Lower lobe of right lung (tissue), 2 donors: ENCODE measurements at regions not wholly inside any gene's neighbourhood (a gene's known extent, or its start where the extent isn't known, plus 50 kb on each side); places are given as distances from the start of the nearest gene placed in this dataset.
"Not testable (repeated sequence)": the region's sequence is repeated elsewhere in the genome, so short reads cannot be mapped to it uniquely, and the experiment has no call there.

Experiments
- ATAC-seq, 2 donors: fragments of 200-7000 bp; cut with Tn5 transposase; one replicate each; pipeline ENCODE4 v1.9.1; 2020 to 2022; ENCODE audit warnings: mild to moderate bottlenecking in 2 of 2, moderate library complexity in 2 of 2
- DNase-seq: peaks from one replicate; pipeline ENCODE4 v3.0.0-alpha.2; 2020
- H3K27ac ChIP-seq: fragments of 200-600 bp; one replicate; pipeline ENCODE4 v1.8.0; 2022
- H3K27me3 ChIP-seq: fragments of 200-600 bp; one replicate; pipeline ENCODE4 v1.8.0; 2022; ENCODE audit warnings: low read depth
- H3K36me3 ChIP-seq: fragments of 200-600 bp; one replicate; pipeline ENCODE4 v1.8.0; 2022; ENCODE audit warnings: mild to moderate bottlenecking
- H3K4me1 ChIP-seq: fragments of 200-600 bp; one replicate; pipeline ENCODE4 v1.8.0; 2022
- H3K4me3 ChIP-seq: fragments of 200-600 bp; one replicate; pipeline ENCODE4 v1.8.0; 2022; ENCODE audit warnings: mild to moderate bottlenecking
- H3K9me3 ChIP-seq: fragments of 200-600 bp; one replicate; pipeline ENCODE4 v1.8.0; 2022
- intact Hi-C: fragments of 100-400 bp; cut with DNase I; formaldehyde crosslinking; loops from one replicate; pipeline ENCODE4 v1.11.0; 2022
- TF ChIP-seq, protein P1 (sequence below): fragments of 200-600 bp; IDR thresholded peaks from one replicate; pipeline ENCODE4 v1.8.0; 2022; ENCODE audit warnings: antibody characterized with exemption, mild to moderate bottlenecking
- donor health status: DM: no; HTN: yes; CAD: no; lungs with severe emphysema.

DNA sequence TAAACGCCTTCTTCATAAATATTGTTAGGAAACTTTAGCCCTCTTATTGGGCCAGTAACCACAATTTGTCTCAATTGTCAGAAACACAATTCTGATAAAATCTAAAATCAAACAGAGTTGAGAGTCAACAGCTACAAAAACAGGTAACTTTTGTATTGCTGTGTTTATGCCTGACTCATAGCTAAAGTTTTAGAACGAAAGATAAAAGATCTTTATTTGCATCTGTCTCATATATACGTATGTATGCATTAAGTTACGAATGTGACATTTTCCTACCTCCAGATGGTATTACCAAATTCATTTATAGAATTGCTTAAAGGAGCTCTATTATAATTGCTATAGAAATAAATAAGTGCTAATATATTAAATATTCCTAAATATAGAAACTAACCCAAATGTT lies 887.9 kb upstream of the NDST4 start:
- no peak overlapping the region for H3K27ac ChIP-seq
- DNase-seq (no peak), ATAC-seq (no peak)
- TF ChIP-seq, protein P1, sequence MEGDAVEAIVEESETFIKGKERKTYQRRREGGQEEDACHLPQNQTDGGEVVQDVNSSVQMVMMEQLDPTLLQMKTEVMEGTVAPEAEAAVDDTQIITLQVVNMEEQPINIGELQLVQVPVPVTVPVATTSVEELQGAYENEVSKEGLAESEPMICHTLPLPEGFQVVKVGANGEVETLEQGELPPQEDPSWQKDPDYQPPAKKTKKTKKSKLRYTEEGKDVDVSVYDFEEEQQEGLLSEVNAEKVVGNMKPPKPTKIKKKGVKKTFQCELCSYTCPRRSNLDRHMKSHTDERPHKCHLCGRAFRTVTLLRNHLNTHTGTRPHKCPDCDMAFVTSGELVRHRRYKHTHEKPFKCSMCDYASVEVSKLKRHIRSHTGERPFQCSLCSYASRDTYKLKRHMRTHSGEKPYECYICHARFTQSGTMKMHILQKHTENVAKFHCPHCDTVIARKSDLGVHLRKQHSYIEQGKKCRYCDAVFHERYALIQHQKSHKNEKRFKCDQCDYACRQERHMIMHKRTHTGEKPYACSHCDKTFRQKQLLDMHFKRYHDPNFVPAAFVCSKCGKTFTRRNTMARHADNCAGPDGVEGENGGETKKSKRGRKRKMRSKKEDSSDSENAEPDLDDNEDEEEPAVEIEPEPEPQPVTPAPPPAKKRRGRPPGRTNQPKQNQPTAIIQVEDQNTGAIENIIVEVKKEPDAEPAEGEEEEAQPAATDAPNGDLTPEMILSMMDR: no peak
- H3K4me3 ChIP-seq: no peak overlapping the region
- no peaks in the 10 kb centered on the region for H3K4me1 ChIP-seq
- no peaks in the 10 kb centered on the region for H3K27me3 ChIP-seq
- intact Hi-C loops: no loop called here
- no peaks in the 10 kb centered on the region for H3K36me3 ChIP-seq
- H3K9me3 ChIP-seq: no peaks in the 10 kb centered on the region

DNA sequence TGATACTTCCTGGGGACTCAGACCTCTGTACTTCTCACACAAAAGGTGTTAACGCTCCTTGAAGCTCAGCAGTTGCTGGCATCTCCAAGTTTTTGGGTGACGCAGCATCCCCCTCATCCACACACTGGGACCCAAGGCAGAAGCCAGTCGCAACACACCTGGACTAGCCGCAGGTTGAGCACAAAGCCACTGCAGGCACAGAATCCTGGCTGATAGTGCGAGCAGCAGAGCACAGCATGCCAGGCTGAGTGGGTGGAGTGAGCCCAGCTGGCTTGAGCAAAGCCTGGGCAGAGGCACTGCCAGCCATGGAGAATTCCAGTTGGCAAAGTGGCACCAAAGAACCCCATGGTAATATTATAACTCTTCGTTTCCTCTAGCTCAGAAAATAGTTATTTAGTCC lies 873.2 kb upstream of the NDST4 start:
- TF ChIP-seq, protein P1: no peak
- intact Hi-C loops: no loop called here
- DNase-seq: no peak
- no peaks in the 10 kb centered on the region for H3K4me1 ChIP-seq
- no peak overlapping the region for H3K27ac ChIP-seq
- no peak for ATAC-seq
- H3K27me3 ChIP-seq: no peaks in the 10 kb centered on the region
- no peaks in the 10 kb centered on the region for H3K36me3 ChIP-seq
- H3K4me3 ChIP-seq: no peak overlapping the region
- no peaks in the 10 kb centered on the region for H3K9me3 ChIP-seq

DNA sequence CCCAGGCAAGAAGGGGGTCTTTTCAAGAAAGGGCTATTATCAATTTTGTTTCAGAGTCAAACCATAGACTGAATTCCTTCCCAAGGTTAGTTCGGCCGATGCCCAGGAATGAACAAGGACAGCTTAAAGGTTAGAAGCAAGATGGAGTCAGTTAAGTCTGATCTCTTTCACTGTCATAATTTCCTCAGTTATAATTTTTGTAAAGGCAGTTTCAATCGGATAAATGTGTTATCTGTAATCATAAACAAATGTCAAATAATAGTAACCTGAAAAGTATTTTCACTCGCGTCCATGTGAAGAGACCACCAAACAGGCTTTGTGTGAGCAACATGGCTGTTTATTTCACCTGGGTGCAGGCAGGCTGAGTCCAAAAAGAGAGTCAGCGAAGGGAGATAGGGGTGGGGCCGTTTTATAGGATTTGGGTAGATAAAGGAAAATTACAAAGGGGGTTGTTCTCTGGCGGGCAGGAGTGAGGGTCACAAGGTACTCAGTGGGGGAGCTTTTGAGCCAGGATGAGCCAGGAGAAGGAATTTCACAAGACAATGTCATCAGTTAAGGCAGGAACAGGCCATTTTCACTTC lies 862.1 kb upstream of the NDST4 start:
- ATAC-seq, H3K4me1 ChIP-seq, intact Hi-C loops, H3K27ac ChIP-seq, H3K27me3 ChIP-seq, H3K9me3 ChIP-seq, DNase-seq, H3K36me3 ChIP-seq, H3K4me3 ChIP-seq: not testable (repeated sequence)

DNA sequence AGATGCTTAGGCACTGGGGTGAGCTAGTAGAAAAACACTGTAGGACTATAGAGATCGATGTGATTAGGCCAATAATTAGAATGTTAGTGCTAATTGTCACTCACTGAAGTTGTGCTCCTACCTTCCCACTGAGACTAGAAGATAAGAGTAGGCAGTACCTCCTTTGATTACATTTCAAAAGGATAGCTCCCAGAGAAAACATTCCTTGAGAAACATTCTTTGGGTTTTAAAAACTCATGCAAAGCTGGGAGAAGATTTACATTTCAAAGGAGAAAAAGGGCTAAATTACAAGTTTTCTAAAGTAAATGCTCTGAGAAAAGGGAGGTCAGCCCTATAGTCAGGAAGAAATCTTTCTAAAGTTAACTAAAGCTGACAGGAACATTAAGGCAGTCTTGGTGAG lies 860.3 kb upstream of the NDST4 start:
- TF ChIP-seq, protein P1: no peak
- no peaks in the 10 kb centered on the region for H3K4me1 ChIP-seq
- H3K36me3 ChIP-seq: no peaks in the 10 kb centered on the region
- intact Hi-C loops: no loop called here
- DNase-seq (no peak), ATAC-seq (no peak)
- no peak overlapping the region for H3K27ac ChIP-seq
- H3K4me3 ChIP-seq: no peak overlapping the region
- no peaks in the 10 kb centered on the region for H3K27me3 ChIP-seq
- H3K9me3 ChIP-seq: no peaks in the 10 kb centered on the region

DNA sequence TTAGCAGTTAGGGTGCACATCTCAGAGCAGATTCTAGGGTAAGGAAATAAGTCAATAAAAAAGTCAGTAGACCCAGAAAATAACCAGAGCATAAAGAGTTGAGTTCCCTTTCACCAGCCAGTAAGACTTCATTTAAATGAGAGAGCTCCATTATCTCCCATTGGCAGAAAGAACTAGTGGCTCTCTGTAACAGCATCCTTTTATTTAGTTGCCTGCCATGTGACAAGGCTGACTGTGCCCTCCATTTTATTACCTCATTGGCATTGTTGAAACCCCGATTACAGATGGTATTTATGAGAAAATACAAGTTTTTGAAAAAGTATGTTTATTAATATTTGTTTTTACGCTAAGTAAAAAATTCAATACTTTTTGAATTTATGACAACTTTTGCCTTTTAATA lies 859.5 kb upstream of the NDST4 start:
- no peaks in the 10 kb centered on the region for H3K27me3 ChIP-seq
- H3K27ac ChIP-seq: no peak overlapping the region
- H3K9me3 ChIP-seq: no peaks in the 10 kb centered on the region
- TF ChIP-seq, protein P1: no peak
- no peaks in the 10 kb centered on the region for H3K4me1 ChIP-seq
- H3K4me3 ChIP-seq: no peak overlapping the region
- intact Hi-C loops: no loop called here
- DNase-seq: no peak
- no peak for ATAC-seq
- no peaks in the 10 kb centered on the region for H3K36me3 ChIP-seq

DNA sequence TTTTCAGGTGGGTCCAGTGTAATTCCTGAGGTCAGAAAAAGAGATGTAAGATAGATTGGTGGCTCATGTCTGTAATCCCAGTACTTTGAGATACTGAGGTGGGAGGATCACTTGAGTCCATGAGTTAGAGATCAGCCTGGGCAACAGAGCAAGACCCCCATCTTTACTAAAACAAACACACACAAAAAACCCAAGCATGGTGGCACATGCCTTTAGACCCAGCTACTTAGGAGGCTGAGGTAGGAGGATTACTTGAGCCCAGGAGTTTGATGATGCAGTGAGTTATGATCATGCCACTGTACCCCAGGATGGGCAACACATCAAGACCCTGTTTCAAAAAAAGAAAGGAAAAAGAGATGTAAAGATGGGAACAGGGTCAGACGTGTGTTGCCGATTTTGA lies 857.4 kb upstream of the NDST4 start:
- ATAC-seq: no peak
- Histone ChIP-seq H3K9me3 (no peaks in the 10 kb centered on the region), H3K36me3 (no peaks in the 10 kb centered on the region), H3K4me1 (no peaks in the 10 kb centered on the region), H3K27me3 (no peaks in the 10 kb centered on the region), H3K4me3 (no peak overlapping the region), H3K27ac (no peak overlapping the region)
- no peak for DNase-seq
- TF ChIP-seq, protein P1: no peak
- intact Hi-C loops: no loop called here
